Right lobe of liver (tissue), 4 donors: ENCODE measurements at regions not wholly inside any gene's neighbourhood (a gene's known extent, or its start where the extent isn't known, plus 50 kb on each side); places are given as distances from the start of the nearest gene placed in this dataset.

ENCODE experiments used
- CTCF ChIP-seq, 4 donors: fragments of 200-600 bp in 3 of 4; fragments of 450-650 bp in 1 of 4; IDR thresholded peaks; one replicate each; pipeline versions ENCODE4 v1.5.1 to v1.8.0; 2016 to 2022; ENCODE audit warnings: antibody characterized with exemption in 4 of 4, mild to moderate bottlenecking in 2 of 4
- POLR2A ChIP-seq: fragments of 450-650 bp; IDR thresholded peaks from one replicate; pipeline ENCODE4 v1.6.1; 2017; ENCODE audit warnings: antibody characterized with exemption, mild to moderate bottlenecking
- donor health status: DM: no; HTN: no; CAD: no.
- donor health status: DM: no; HTN: no; CAD: no.
- donor health status: DM: no; HTN: yes; CAD: no.

DNA sequence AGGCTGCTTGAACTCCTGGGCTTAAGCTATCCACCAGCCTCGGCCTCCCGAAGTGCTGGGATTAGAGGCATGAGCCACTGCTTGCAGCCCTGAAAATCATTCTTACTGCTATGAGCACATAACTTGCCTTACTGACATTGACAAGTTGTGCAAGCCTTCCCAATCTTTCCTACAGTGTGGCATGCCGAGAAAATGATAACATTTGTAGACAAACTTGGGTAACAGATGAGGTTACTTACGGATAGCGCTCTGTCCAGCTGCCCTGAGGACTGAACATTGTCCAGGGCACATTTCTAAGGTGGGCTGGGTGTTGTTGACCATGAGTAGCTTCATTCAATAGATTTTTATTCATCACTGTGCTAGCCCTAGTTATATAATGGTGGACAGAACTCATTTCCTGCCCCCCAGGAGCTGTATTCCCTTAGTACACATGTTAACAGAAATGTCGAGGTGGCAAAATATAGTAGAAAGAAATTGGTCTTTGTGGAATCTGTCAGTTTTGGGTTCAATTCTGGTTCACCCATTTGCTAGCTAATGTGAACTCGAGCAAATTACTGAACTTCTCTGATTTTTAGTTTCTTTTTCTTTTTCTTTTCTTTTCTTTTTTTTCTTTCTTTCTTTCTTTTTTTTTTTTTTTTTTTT lies 118.4 kb upstream of the AKIRIN2 start:
- TF ChIP-seq POLR2A (no peak), CTCF (IDR thresholded peaks at IDR 0.05) (no peak)
